ENCODE measurements at regions not wholly inside any gene's neighbourhood (a gene's known extent, or its start where the extent isn't known, plus 50 kb on each side); places are given as distances from the start of the nearest gene placed in this dataset.
"Not testable (repeated sequence)": the region's sequence is repeated elsewhere in the genome, so short reads cannot be mapped to it uniquely, and the experiment has no call there.

DNA sequence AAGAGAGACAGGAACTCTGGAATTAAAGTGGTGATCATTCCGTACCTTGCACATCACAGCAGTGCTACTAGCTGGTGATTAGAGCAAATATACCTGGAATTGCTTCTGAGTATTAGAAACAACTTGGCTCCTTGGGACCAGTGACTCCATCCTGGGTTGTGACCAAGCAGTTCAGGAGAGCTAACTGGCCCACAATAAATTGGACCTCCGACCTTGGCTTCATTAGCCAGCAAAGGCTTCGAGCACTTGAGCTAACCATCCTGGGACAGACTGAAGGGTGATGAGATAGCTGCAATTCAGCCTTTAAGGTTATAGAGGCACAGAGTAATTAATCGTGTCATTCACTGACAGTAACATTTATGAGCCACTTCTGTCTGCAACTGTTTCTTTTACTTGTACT, 287.8 kb downstream of the INHBA start:
- H3K36me3 ChIP-seq (ENCODE audit: control insufficient read depth in 3 of 3, insufficient read depth in 2 of 3, low read depth in 1 of 3, low read length in 3 of 3), result no peaks in the 10 kb centered on the region
- WGBS, 3 donors, result 84 to 88% (median 86%) methylated on average over 4 of the region's 4 CpGs
- no peaks in the 10 kb centered on the region for H3K9me3 ChIP-seq (ENCODE audit: control insufficient read depth in 2 of 2, insufficient read depth in 1 of 2, low read depth in 1 of 2, low read length in 1 of 2)
- FAIRE-seq (no peak), DNase-seq (no peak)
- H3K4me3 ChIP-seq (ENCODE audit: low read depth in 1 of 3, low read length in 3 of 3), result no peak overlapping the region
- no peaks in the 10 kb centered on the region for H3K27me3 ChIP-seq (ENCODE audit: control insufficient read depth in 3 of 3, insufficient read depth in 3 of 3, low read length in 3 of 3)
- H3K4me1 ChIP-seq (ENCODE audit: control insufficient read depth in 3 of 3, insufficient read depth in 2 of 3, low read depth in 1 of 3, low read length in 2 of 3), result no peaks in the 10 kb centered on the region
- no peak overlapping the region for H3K27ac ChIP-seq (ENCODE audit: low read depth in 1 of 3, low read length in 2 of 3)

DNA sequence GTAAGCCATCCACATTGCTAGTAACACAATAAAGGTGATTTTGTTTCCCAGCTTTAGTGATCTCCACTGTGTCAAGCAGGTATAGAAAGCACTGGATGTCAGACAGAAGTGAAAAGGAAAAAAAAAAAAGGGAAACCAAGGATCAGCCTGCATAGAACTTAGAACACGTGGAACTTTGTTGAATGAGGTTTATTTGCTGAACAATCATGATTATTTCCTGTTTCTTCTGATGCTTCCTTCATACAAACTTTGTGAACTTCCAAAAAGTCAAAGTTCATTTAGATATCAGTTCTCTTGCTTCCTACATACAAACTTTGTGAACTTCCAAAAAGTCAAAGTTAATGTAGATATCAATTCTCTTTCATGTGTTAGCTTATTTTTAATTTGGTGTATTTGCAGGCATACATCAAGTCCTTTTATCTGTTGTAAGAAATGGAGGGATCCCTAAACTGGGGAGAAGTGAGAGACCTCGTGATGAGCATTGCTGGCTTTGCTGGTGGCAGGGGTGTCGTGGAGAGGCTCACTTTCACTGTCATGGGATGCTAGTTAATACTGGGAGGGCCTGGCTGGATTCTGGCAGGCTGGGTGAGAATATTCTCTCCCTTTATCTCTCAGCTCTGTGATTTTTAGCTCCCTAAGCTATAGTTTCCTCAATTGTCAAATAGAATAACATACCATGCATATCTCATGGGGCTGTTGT, 298.4 kb downstream of the INHBA start:
- FAIRE-seq (no peak), DNase-seq (no peak)
- Histone ChIP-seq H3K36me3 (ENCODE audit: control insufficient read depth in 3 of 3, insufficient read depth in 2 of 3, low read depth in 1 of 3, low read length in 3 of 3) (no peaks in the 10 kb centered on the region), H3K27ac (ENCODE audit: low read depth in 1 of 3, low read length in 2 of 3) (no peak overlapping the region), H3K4me3 (ENCODE audit: low read depth in 1 of 3, low read length in 3 of 3) (no peak overlapping the region), H3K4me1 (ENCODE audit: control insufficient read depth in 3 of 3, insufficient read depth in 2 of 3, low read depth in 1 of 3, low read length in 2 of 3) (no peaks in the 10 kb centered on the region), H3K27me3 (ENCODE audit: control insufficient read depth in 3 of 3, insufficient read depth in 3 of 3, low read length in 3 of 3) (no peaks in the 10 kb centered on the region), H3K9me3 (ENCODE audit: control insufficient read depth in 2 of 2, insufficient read depth in 1 of 2, low read depth in 1 of 2, low read length in 1 of 2) (no peaks in the 10 kb centered on the region)
- WGBS, 3 donors, result 16 to 50% (median 22%) methylated on average over 3 of the region's 3 CpGs

GRCh38 chr7:41403291-41403690, 299.6 kb downstream of the INHBA start:
- WGBS, 3 donors, result 37 to 54% (median 37%) methylated on average over 2 of the region's 2 CpGs
- DNase-seq (no peak), FAIRE-seq (no peak)
- H3K9me3 ChIP-seq (ENCODE audit: control insufficient read depth in 2 of 2, insufficient read depth in 1 of 2, low read depth in 1 of 2, low read length in 1 of 2), result no peaks in the 10 kb centered on the region
- no peaks in the 10 kb centered on the region for H3K36me3 ChIP-seq (ENCODE audit: control insufficient read depth in 3 of 3, insufficient read depth in 2 of 3, low read depth in 1 of 3, low read length in 3 of 3)
- no peak overlapping the region for H3K27ac ChIP-seq (ENCODE audit: low read depth in 1 of 3, low read length in 2 of 3)
- H3K4me1 ChIP-seq (ENCODE audit: control insufficient read depth in 3 of 3, insufficient read depth in 2 of 3, low read depth in 1 of 3, low read length in 2 of 3), result no peaks in the 10 kb centered on the region
- no peaks in the 10 kb centered on the region for H3K27me3 ChIP-seq (ENCODE audit: control insufficient read depth in 3 of 3, insufficient read depth in 3 of 3, low read length in 3 of 3)
- H3K4me3 ChIP-seq (ENCODE audit: low read depth in 1 of 3, low read length in 3 of 3), result no peak overlapping the region

GRCh38 chr7:41401833-41402232, 301.1 kb downstream of the INHBA start:
- FAIRE-seq, result no peak
- WGBS, 3 donors, result 44 to 91% (median 75%) methylated on average over 4 of the region's 4 CpGs

GRCh38 chr7:41399171-41399570, 303.7 kb downstream of the INHBA start:
- H3K27me3 ChIP-seq (ENCODE audit: control insufficient read depth in 3 of 3, insufficient read depth in 3 of 3, low read length in 3 of 3), result no peaks in the 10 kb centered on the region
- no peak for DNase-seq
- H3K9me3 ChIP-seq (ENCODE audit: control insufficient read depth in 2 of 2, insufficient read depth in 1 of 2, low read depth in 1 of 2, low read length in 1 of 2), result no peaks in the 10 kb centered on the region
- FAIRE-seq, result no peak
- H3K27ac ChIP-seq (ENCODE audit: low read depth in 1 of 3, low read length in 2 of 3), result no peak overlapping the region
- WGBS, 3 donors, result 83 to 88% (median 84%) methylated on average over 3 of the region's 3 CpGs
- no peaks in the 10 kb centered on the region for H3K36me3 ChIP-seq (ENCODE audit: control insufficient read depth in 3 of 3, insufficient read depth in 2 of 3, low read depth in 1 of 3, low read length in 3 of 3)
- no peaks in the 10 kb centered on the region for H3K4me1 ChIP-seq (ENCODE audit: control insufficient read depth in 3 of 3, insufficient read depth in 2 of 3, low read depth in 1 of 3, low read length in 2 of 3)
- no peak overlapping the region for H3K4me3 ChIP-seq (ENCODE audit: low read depth in 1 of 3, low read length in 3 of 3)

More at GRCh38 chr7:41401833-41402232, 301.1 kb downstream of the INHBA start:
- Histone ChIP-seq H3K36me3 (ENCODE audit: control insufficient read depth in 3 of 3, insufficient read depth in 2 of 3, low read depth in 1 of 3, low read length in 3 of 3) (no peaks in the 10 kb centered on the region), H3K4me3 (ENCODE audit: low read depth in 1 of 3, low read length in 3 of 3) (no peak overlapping the region), H3K4me1 (ENCODE audit: control insufficient read depth in 3 of 3, insufficient read depth in 2 of 3, low read depth in 1 of 3, low read length in 2 of 3) (no peaks in the 10 kb centered on the region), H3K9me3 (ENCODE audit: control insufficient read depth in 2 of 2, insufficient read depth in 1 of 2, low read depth in 1 of 2, low read length in 1 of 2) (no peaks in the 10 kb centered on the region), H3K27ac (ENCODE audit: low read depth in 1 of 3, low read length in 2 of 3) (no peak overlapping the region), H3K27me3 (ENCODE audit: control insufficient read depth in 3 of 3, insufficient read depth in 3 of 3, low read length in 3 of 3) (no peaks in the 10 kb centered on the region)
- DNase-seq, result no peak

DNA sequence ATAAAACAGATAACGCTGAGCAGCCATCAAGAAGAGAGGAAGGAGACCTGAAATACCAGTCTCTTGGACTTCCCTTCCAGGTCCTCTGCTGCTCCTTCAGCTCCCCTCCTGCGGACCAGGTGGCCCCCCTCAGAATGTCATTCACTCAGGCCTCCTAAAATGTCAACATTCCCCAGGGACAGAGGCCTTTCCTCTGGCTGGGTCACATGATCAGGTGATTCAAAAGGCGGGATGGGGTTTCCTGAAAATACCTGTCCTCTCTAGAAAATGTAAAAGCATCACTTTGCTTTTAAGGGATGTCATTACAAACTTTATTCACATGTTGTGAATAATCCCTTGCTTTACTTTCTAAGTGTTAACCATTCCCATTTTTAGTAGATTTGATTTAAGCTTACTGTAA, 311.1 kb downstream of the INHBA start:
- no peak overlapping the region for H3K4me3 ChIP-seq (ENCODE audit: low read depth in 1 of 3, low read length in 3 of 3)
- no peaks in the 10 kb centered on the region for H3K27me3 ChIP-seq (ENCODE audit: control insufficient read depth in 3 of 3, insufficient read depth in 3 of 3, low read length in 3 of 3)
- H3K4me1 ChIP-seq (ENCODE audit: control insufficient read depth in 3 of 3, insufficient read depth in 2 of 3, low read depth in 1 of 3, low read length in 2 of 3), result no peaks in the 10 kb centered on the region
- H3K27ac ChIP-seq (ENCODE audit: low read depth in 1 of 3, low read length in 2 of 3), result no peak overlapping the region
- FAIRE-seq (no peak), DNase-seq (no peak)
- H3K9me3 ChIP-seq (ENCODE audit: control insufficient read depth in 2 of 2, insufficient read depth in 1 of 2, low read depth in 1 of 2, low read length in 1 of 2), result no peaks in the 10 kb centered on the region
- WGBS, 3 donors, result 58 to 72% (median 59%) methylated on average over 3 of the region's 3 CpGs
- H3K36me3 ChIP-seq (ENCODE audit: control insufficient read depth in 3 of 3, insufficient read depth in 2 of 3, low read depth in 1 of 3, low read length in 3 of 3), result no peaks in the 10 kb centered on the region

DNA sequence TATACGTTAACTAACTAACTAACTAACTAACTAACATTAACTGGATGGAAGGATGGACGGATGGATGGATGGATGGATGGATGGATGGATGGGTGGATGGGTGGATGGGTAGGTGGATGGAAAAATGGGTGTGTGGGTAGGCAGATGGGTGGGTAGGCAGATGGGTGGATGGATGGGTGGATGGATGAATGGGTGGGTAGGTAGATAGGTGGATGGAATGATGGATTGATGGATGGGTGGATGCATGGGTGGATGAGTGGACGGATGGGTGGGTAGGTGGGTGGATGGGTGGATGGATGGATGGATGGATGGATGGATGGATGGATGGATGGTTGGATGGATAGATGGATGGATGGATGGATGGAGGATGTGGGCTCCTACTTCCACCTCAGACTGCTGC, 314.0 kb downstream of the INHBA start:
- not testable (repeated sequence) for H3K36me3 ChIP-seq (ENCODE audit: control insufficient read depth in 3 of 3, insufficient read depth in 2 of 3, low read depth in 1 of 3, low read length in 3 of 3); H3K9me3 ChIP-seq (ENCODE audit: control insufficient read depth in 2 of 2, insufficient read depth in 1 of 2, low read depth in 1 of 2, low read length in 1 of 2); H3K4me3 ChIP-seq (ENCODE audit: low read depth in 1 of 3, low read length in 3 of 3); FAIRE-seq; H3K27ac ChIP-seq (ENCODE audit: low read depth in 1 of 3, low read length in 2 of 3); H3K27me3 ChIP-seq (ENCODE audit: control insufficient read depth in 3 of 3, insufficient read depth in 3 of 3, low read length in 3 of 3); DNase-seq; H3K4me1 ChIP-seq (ENCODE audit: control insufficient read depth in 3 of 3, insufficient read depth in 2 of 3, low read depth in 1 of 3, low read length in 2 of 3)
- 63 to 83% (median 79%) methylated on average over 3 of the region's 3 CpGs for WGBS, 3 donors

DNA sequence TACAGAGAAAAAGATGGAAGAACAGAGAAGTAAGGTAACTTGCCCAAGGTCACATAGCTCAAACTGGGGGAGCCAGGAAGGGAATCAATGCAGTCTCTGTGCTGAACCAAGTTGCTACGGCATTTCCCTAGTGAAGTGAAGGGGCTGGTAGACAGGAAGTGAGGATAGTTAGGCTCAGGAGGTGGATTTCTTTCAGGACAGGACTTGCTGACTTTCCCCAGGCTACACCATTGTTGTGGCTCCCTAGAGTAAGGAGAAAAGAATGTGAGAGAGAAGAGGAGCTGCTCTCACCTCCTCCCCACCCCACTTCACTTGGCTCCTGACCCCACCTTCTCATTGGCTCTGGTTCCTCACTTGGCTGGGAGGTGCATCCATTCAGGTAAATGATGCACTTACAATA, 316.9 kb downstream of the INHBA start:
- FAIRE-seq (no peak), DNase-seq (no peak)
- Histone ChIP-seq H3K4me3 (ENCODE audit: low read depth in 1 of 3, low read length in 3 of 3) (no peak overlapping the region), H3K4me1 (ENCODE audit: control insufficient read depth in 3 of 3, insufficient read depth in 2 of 3, low read depth in 1 of 3, low read length in 2 of 3) (no peaks in the 10 kb centered on the region), H3K27me3 (ENCODE audit: control insufficient read depth in 3 of 3, insufficient read depth in 3 of 3, low read length in 3 of 3) (no peaks in the 10 kb centered on the region), H3K36me3 (ENCODE audit: control insufficient read depth in 3 of 3, insufficient read depth in 2 of 3, low read depth in 1 of 3, low read length in 3 of 3) (no peaks in the 10 kb centered on the region), H3K9me3 (ENCODE audit: control insufficient read depth in 2 of 2, insufficient read depth in 1 of 2, low read depth in 1 of 2, low read length in 1 of 2) (no peaks in the 10 kb centered on the region), H3K27ac (ENCODE audit: low read depth in 1 of 3, low read length in 2 of 3) (no peak overlapping the region)
- WGBS, 3 donors, result 33 to 71% (median 64%) methylated on average over 1 of the region's 1 CpG

- no peaks in the 10 kb centered on the region for H3K27me3 ChIP-seq (ENCODE audit: control insufficient read depth in 3 of 3, insufficient read depth in 3 of 3, low read length in 3 of 3)
- H3K9me3 ChIP-seq (ENCODE audit: control insufficient read depth in 2 of 2, insufficient read depth in 1 of 2, low read depth in 1 of 2, low read length in 1 of 2), result no peaks in the 10 kb centered on the region
- no peak for DNase-seq
- no peak overlapping the region for H3K4me3 ChIP-seq (ENCODE audit: low read depth in 1 of 3, low read length in 3 of 3)
- no peak overlapping the region for H3K27ac ChIP-seq (ENCODE audit: low read depth in 1 of 3, low read length in 2 of 3)
- FAIRE-seq, result no peak
- 83 to 96% (median 91%) methylated on average over 12 of the region's 12 CpGs for WGBS, 3 donors
- H3K4me1 ChIP-seq (ENCODE audit: control insufficient read depth in 3 of 3, insufficient read depth in 2 of 3, low read depth in 1 of 3, low read length in 2 of 3), result no peaks in the 10 kb centered on the region
- H3K36me3 ChIP-seq (ENCODE audit: control insufficient read depth in 3 of 3, insufficient read depth in 2 of 3, low read depth in 1 of 3, low read length in 3 of 3), result no peaks in the 10 kb centered on the region
Measured at GRCh38 chr7:41384418-41384817, 318.5 kb downstream of the INHBA start.
